HCT116 (cell line): ENCODE measurements at regions not wholly inside any gene's neighbourhood (a gene's known extent, or its start where the extent isn't known, plus 50 kb on each side); places are given as distances from the start of the nearest gene placed in this dataset.

Experiments used
- ATAC-seq: fragments of 200-7000 bp; cut with Tn5 transposase; 2 replicates; pipeline ENCODE4 v1.9.1; 2020; ENCODE audit warnings: mild to moderate bottlenecking, moderate library complexity
- BruUV-seq: library from RNA; stranded (reverse); fragments of 400-500 nt; replicated peaks from 2 replicates; lab custom pipeline; 2021; lab: Mats Ljungman, UMichigan
- CTCF ChIA-PET: fragments of 300-600 bp; sonication (Branson Sonifier 250); formaldehyde crosslinking; loops from one replicate; lab custom pipeline; 2021; ENCODE audit warnings: antibody characterized with exemption; lab: Charles Lee
- POLR2A ChIA-PET: fragments of 300-600, 350-600 bp; sonication (Branson Sonifier 250); formaldehyde crosslinking; loops from one replicate; lab custom pipeline; 2021; ENCODE audit warnings: antibody characterized with exemption; lab: Charles Lee
- RAD21 ChIA-PET, 2 experiments: fragments of 300-600 bp; sonication (Branson Sonifier 250); formaldehyde crosslinking; loops; one replicate each; lab custom pipeline; 2023; ENCODE audit warnings: low total read pairs in 2 of 2; ENCODE audit not compliant: uncharacterized antibody in 2 of 2, unreplicated experiment in 2 of 2, low non-redundant PET in 1 of 2; lab: Charles Lee
- DNase-seq: peaks from one replicate; pipeline ENCODE4 v3.0.0-alpha.2; 2010; ENCODE audit warnings: low read depth, low spot score
- H2AFZ ChIP-seq: fragments of 200-600 bp; shearing (Covaris generic), sonication (generic); 2 replicates; pipeline ENCODE4 v1.6.1; 2017; ENCODE audit warnings: low read depth, mixed run types, mixed read lengths, antibody characterized with exemption, low read length; ENCODE audit not compliant: poor library complexity, severe bottlenecking
- H3K27ac ChIP-seq: 2 replicates; pipeline ENCODE4 v1.5.1; 2012; ENCODE audit warnings: low read depth, low read length
- H3K27me3 ChIP-seq: fragments of 200-600 bp; sonication (generic); 2 replicates; pipeline ENCODE4 v1.6.1; 2016; ENCODE audit warnings: mixed run types, low read length, mixed read lengths; ENCODE audit not compliant: insufficient read depth
- H3K36me3 ChIP-seq, 2 experiments: fragments of 200-500 bp in 1 of 2; fragments of 200-600 bp in 1 of 2; sonication (Bioruptor generic) in 1 of 2; sonication (generic) in 1 of 2; 2 replicates each; pipeline versions ENCODE4 v1.5.1 to v1.6.1; 2014 to 2016; ENCODE audit warnings: low read length in 2 of 2, inconsistent platforms in 1 of 2, mixed read lengths in 1 of 2, mixed run types in 1 of 2; ENCODE audit not compliant: insufficient read depth in 2 of 2, control insufficient read depth in 1 of 2
- H3K4me1 ChIP-seq, 2 experiments: fragments of 200-600 bp in 1 of 2; sonication (generic) in 1 of 2; 2 replicates each; pipeline versions ENCODE4 v1.5.1 to v1.6.1; 2012 to 2017; ENCODE audit warnings: low read length in 2 of 2, inconsistent platforms in 1 of 2, mild to moderate bottlenecking in 1 of 2, mixed read lengths in 1 of 2, mixed run types in 1 of 2, moderate library complexity in 1 of 2; ENCODE audit not compliant: insufficient read depth in 2 of 2, control insufficient read depth in 1 of 2
- H3K4me2 ChIP-seq: fragments of 200-600 bp; sonication (generic); 2 replicates; pipeline ENCODE4 v1.6.1; 2017; ENCODE audit warnings: mixed run types, low read length, mixed read lengths
- H3K4me3 ChIP-seq, 2 experiments: fragments of 200-600 bp in 1 of 2; sonication (generic) in 1 of 2; replicated peaks in 1 of 2; 2 replicates each; pipeline ENCODE4 v1.5.1; 2011 to 2016; ENCODE audit warnings: low read length in 2 of 2, control low read depth in 1 of 2, low read depth in 1 of 2, mild to moderate bottlenecking in 1 of 2, mixed read lengths in 1 of 2, mixed run types in 1 of 2
- H3K79me2 ChIP-seq: fragments of 200-600 bp; sonication (generic); 2 replicates; pipeline ENCODE4 v1.6.1; 2017; ENCODE audit warnings: mild to moderate bottlenecking, mixed run types, low read length, moderate library complexity, mixed read lengths; ENCODE audit not compliant: insufficient read depth
- H3K9ac ChIP-seq: fragments of 200-600 bp; sonication (generic); 2 replicates; pipeline ENCODE4 v1.6.1; 2016; ENCODE audit warnings: low read length, mixed read lengths
- H3K9me2 ChIP-seq: fragments of 200-600 bp; sonication (generic), shearing (Covaris generic); 2 replicates; pipeline ENCODE4 v1.6.1; 2017; ENCODE audit warnings: mixed run types, mild to moderate bottlenecking, moderate library complexity; ENCODE audit not compliant: insufficient read depth
- H3K9me3 ChIP-seq, 2 experiments: fragments of 200-500 bp in 1 of 2; fragments of 200-600 bp in 1 of 2; sonication (Bioruptor generic) in 1 of 2; sonication (generic) in 1 of 2; 2 replicates each; pipeline ENCODE4 v1.6.1; 2014 to 2017; ENCODE audit warnings: low read length in 2 of 2, mixed read lengths in 2 of 2, inconsistent platforms in 1 of 2, low read depth in 1 of 2, mild to moderate bottlenecking in 1 of 2, mixed run types in 1 of 2, moderate library complexity in 1 of 2; ENCODE audit not compliant: control insufficient read depth in 1 of 2, insufficient read depth in 1 of 2
- H4K20me1 ChIP-seq: fragments of 200-600 bp; sonication (generic), shearing (Covaris generic); 2 replicates; pipeline ENCODE4 v1.6.1; 2017; ENCODE audit warnings: mixed run types, mild to moderate bottlenecking, moderate library complexity; ENCODE audit not compliant: insufficient read depth
- ATF3 ChIP-seq: IDR thresholded peaks from 2 replicates; pipeline ENCODE4 v1.6.1; 2012
- CBX3 ChIP-seq: IDR thresholded peaks from 2 replicates; pipeline ENCODE4 v1.6.1; 2012; ENCODE audit warnings: low read depth
- EGR1 ChIP-seq: IDR thresholded peaks from 2 replicates; pipeline ENCODE4 v1.6.1; 2012; ENCODE audit warnings: low read depth
- ELF1 ChIP-seq: IDR thresholded peaks from 2 replicates; pipeline ENCODE4 v1.6.1; 2012; ENCODE audit warnings: low read depth, borderline replicate concordance
- EZH2 ChIP-seq: fragments of 200-600 bp; sonication (generic); IDR thresholded peaks from 2 replicates; pipeline ENCODE4 v1.6.1; 2017; ENCODE audit warnings: antibody characterized with exemption, mixed run types
- JUND ChIP-seq: IDR thresholded peaks from 2 replicates; pipeline ENCODE4 v1.6.1; 2012
- MAX ChIP-seq: IDR thresholded peaks from 2 replicates; pipeline ENCODE4 v1.6.1; 2012
- POLR2A ChIP-seq: IDR thresholded peaks from 2 replicates; pipeline ENCODE4 v1.7.0; 2011; ENCODE audit warnings: borderline replicate concordance; ENCODE audit not compliant: insufficient read depth, insufficient read length; ENCODE audit errors: extremely low read depth
- POLR2AphosphoS5 ChIP-seq: IDR thresholded peaks from 2 replicates; pipeline ENCODE4 v1.6.1; 2011; ENCODE audit warnings: mild to moderate bottlenecking, low read depth, low read length, moderate library complexity
- RAD21 ChIP-seq: IDR thresholded peaks from 2 replicates; pipeline ENCODE4 v1.6.1; 2012; ENCODE audit warnings: low read depth, mild to moderate bottlenecking
- SIN3A ChIP-seq: IDR thresholded peaks from 2 replicates; pipeline ENCODE4 v1.6.1; 2012; ENCODE audit warnings: low read depth
- SRF ChIP-seq: IDR thresholded peaks from 2 replicates; pipeline ENCODE4 v1.6.1; 2012; ENCODE audit warnings: low read depth
- YY1 ChIP-seq: IDR thresholded peaks from 2 replicates; pipeline ENCODE4 v1.6.1; 2011; ENCODE audit warnings: low read length, low read depth, moderate library complexity, mild to moderate bottlenecking; ENCODE audit not compliant: insufficient replicate concordance; ENCODE audit errors: extremely low read depth
- ZFX ChIP-seq: fragments of 450-650 bp; IDR thresholded peaks from 2 replicates; pipeline ENCODE4 v1.6.1; 2017
- ZNF274 ChIP-seq: fragments of 200-500 bp; sonication (Bioruptor generic); IDR thresholded peaks from 2 replicates; pipeline ENCODE4 v1.6.1; 2014; ENCODE audit warnings: mild to moderate bottlenecking, low read depth, low read length, inconsistent platforms
- intact Hi-C: fragments of 100-400 bp; cut with micrococcal nuclease; formaldehyde crosslinking; loops from 2 replicates; pipeline ENCODE4 v1.10.0; 2022
- TF ChIP-seq, protein P1 (sequence below): IDR thresholded peaks from 2 replicates; pipeline ENCODE4 v1.6.1; 2012; ENCODE audit warnings: low read depth
- TF ChIP-seq, protein P2 (sequence below): IDR thresholded peaks from 2 replicates; pipeline ENCODE4 v1.6.1; 2011; ENCODE audit warnings: mild to moderate bottlenecking, low read length, moderate library complexity; ENCODE audit not compliant: insufficient replicate concordance; ENCODE audit errors: extremely low read depth
- TF ChIP-seq, protein P3 (sequence below), 3 experiments: fragments of 200-600 bp in 1 of 3; sonication (generic) in 1 of 3; IDR thresholded peaks in 2 of 3; conservative IDR thresholded peaks in 1 of 3; 2 replicates each; pipeline ENCODE4 v1.5.1; 2012 to 2017; ENCODE audit warnings: low read depth in 2 of 3, low read length in 2 of 3, antibody characterized with exemption in 1 of 3, borderline replicate concordance in 1 of 3, control low read depth in 1 of 3, mild to moderate bottlenecking in 1 of 3, mixed read lengths in 1 of 3, mixed run types in 1 of 3, moderate library complexity in 1 of 3; ENCODE audit not compliant: insufficient read depth in 1 of 3

- RAD21 ChIA-PET: no interaction called here
- H2AFZ ChIP-seq: no peak overlapping the region
- no peaks in the 10 kb centered on the region for H4K20me1 ChIP-seq
- no peak overlapping the region for H3K27ac ChIP-seq
- H3K36me3 ChIP-seq: no peaks in the 10 kb centered on the region
- no peaks in the 10 kb centered on the region for H3K9me3 ChIP-seq
- H3K4me3 ChIP-seq: no peak overlapping the region
- DNase-seq: no peak
- CTCF ChIA-PET: interaction anchor here (0.8 kb wide), 1 partner anchor 13 kb away, joined by 3 read pairs; no protein-coding TSS in a partner anchor
- no peaks in the 10 kb centered on the region for H3K4me1 ChIP-seq
- H3K9me2 ChIP-seq: no peaks in the 10 kb centered on the region
- intact Hi-C loops: no loop called here
- H3K4me2 ChIP-seq: no peak overlapping the region
- H3K27me3 ChIP-seq: no peaks in the 10 kb centered on the region
- BruUV-seq: no TSS peak
- H3K79me2 ChIP-seq: no peaks in the 10 kb centered on the region
- ATAC-seq: no peak
- TF ChIP-seq ATF3 (no peak), MAX (no peak), JUND (no peak), POLR2A (no peak), RAD21 (no peak), POLR2AphosphoS5 (no peak), ELF1 (no peak), SRF (no peak), EZH2 (no peak), CBX3 (no peak), ZNF274 (no peak), SIN3A (no peak), YY1 (no peak), EGR1 (no peak), ZFX (no peak)
- TF ChIP-seq, protein P1, sequence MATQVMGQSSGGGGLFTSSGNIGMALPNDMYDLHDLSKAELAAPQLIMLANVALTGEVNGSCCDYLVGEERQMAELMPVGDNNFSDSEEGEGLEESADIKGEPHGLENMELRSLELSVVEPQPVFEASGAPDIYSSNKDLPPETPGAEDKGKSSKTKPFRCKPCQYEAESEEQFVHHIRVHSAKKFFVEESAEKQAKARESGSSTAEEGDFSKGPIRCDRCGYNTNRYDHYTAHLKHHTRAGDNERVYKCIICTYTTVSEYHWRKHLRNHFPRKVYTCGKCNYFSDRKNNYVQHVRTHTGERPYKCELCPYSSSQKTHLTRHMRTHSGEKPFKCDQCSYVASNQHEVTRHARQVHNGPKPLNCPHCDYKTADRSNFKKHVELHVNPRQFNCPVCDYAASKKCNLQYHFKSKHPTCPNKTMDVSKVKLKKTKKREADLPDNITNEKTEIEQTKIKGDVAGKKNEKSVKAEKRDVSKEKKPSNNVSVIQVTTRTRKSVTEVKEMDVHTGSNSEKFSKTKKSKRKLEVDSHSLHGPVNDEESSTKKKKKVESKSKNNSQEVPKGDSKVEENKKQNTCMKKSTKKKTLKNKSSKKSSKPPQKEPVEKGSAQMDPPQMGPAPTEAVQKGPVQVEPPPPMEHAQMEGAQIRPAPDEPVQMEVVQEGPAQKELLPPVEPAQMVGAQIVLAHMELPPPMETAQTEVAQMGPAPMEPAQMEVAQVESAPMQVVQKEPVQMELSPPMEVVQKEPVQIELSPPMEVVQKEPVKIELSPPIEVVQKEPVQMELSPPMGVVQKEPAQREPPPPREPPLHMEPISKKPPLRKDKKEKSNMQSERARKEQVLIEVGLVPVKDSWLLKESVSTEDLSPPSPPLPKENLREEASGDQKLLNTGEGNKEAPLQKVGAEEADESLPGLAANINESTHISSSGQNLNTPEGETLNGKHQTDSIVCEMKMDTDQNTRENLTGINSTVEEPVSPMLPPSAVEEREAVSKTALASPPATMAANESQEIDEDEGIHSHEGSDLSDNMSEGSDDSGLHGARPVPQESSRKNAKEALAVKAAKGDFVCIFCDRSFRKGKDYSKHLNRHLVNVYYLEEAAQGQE: no peak
- TF ChIP-seq, protein P2, sequence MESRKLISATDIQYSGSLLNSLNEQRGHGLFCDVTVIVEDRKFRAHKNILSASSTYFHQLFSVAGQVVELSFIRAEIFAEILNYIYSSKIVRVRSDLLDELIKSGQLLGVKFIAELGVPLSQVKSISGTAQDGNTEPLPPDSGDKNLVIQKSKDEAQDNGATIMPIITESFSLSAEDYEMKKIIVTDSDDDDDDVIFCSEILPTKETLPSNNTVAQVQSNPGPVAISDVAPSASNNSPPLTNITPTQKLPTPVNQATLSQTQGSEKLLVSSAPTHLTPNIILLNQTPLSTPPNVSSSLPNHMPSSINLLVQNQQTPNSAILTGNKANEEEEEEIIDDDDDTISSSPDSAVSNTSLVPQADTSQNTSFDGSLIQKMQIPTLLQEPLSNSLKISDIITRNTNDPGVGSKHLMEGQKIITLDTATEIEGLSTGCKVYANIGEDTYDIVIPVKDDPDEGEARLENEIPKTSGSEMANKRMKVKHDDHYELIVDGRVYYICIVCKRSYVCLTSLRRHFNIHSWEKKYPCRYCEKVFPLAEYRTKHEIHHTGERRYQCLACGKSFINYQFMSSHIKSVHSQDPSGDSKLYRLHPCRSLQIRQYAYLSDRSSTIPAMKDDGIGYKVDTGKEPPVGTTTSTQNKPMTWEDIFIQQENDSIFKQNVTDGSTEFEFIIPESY: no peak
- TF ChIP-seq, protein P3, sequence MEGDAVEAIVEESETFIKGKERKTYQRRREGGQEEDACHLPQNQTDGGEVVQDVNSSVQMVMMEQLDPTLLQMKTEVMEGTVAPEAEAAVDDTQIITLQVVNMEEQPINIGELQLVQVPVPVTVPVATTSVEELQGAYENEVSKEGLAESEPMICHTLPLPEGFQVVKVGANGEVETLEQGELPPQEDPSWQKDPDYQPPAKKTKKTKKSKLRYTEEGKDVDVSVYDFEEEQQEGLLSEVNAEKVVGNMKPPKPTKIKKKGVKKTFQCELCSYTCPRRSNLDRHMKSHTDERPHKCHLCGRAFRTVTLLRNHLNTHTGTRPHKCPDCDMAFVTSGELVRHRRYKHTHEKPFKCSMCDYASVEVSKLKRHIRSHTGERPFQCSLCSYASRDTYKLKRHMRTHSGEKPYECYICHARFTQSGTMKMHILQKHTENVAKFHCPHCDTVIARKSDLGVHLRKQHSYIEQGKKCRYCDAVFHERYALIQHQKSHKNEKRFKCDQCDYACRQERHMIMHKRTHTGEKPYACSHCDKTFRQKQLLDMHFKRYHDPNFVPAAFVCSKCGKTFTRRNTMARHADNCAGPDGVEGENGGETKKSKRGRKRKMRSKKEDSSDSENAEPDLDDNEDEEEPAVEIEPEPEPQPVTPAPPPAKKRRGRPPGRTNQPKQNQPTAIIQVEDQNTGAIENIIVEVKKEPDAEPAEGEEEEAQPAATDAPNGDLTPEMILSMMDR (IDR thresholded peaks at IDR 0.05 in 2 of 3, conservative IDR thresholded peaks at IDR 0.05 in 1 of 3; ENCODE audit: borderline replicate concordance in 1 of 3, insufficient read depth in 1 of 3, low read depth in 2 of 3, low read length in 2 of 3): no peak
- H3K9ac ChIP-seq: no peak overlapping the region
- POLR2A ChIA-PET: no interaction called here
Measured at GRCh38 chr2:161017780-161018470, 142.3 kb upstream of the TANK start.
